CD4-positive, alpha-beta T cell treated with Interleukin-1 beta for 1 hour (primary cell): ENCODE measurements at regions not wholly inside any gene's neighbourhood (a gene's known extent, or its start where the extent isn't known, plus 50 kb on each side); places are given as distances from the start of the nearest gene placed in this dataset.
"Not testable (repeated sequence)": the region's sequence is repeated elsewhere in the genome, so short reads cannot be mapped to it uniquely, and the experiment has no call there.

ENCODE experiments used
- DNase-seq, 2 donors: peaks; one replicate each; pipeline ENCODE4 v3.0.0-alpha.2; 2020 to 2022

DNA sequence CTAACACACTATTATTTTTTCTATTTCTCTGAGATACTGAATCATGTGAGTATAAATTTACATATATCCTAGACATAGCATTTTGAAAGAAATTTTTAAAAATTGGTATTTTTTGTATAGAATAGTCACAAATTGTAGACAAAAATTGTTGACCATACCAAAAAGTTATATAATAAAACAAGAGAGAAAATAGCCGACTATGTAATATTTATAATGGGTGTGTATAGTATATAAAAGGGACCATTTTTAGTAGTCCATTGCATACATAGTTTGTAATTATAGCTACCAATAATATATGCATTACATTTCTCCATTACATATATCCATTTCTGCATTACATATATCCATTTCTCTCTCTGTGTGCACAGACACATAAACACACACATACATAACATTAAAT lies 590.2 kb downstream of the TMTC2 start:
- no peak for DNase-seq

DNA sequence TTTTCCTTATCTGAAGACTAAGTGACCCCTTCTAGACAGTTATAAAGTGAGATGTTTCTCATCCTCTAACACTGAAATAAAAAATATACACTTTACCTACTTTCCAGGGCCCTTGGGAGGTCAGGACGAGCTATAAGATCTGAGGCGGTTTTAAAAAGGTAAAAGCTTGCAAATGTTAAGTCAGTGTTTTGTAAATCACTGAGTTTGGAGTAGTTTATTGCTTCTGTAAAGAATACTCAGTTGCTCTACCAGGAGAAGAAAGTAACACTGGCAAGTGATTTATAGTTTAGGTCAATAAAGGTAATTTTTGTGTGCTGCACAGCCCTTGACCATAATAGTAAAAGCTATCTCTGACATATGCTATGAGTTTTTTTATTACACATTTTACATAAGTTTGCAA lies 584.5 kb downstream of the TMTC2 start:
- no peak for DNase-seq

DNA sequence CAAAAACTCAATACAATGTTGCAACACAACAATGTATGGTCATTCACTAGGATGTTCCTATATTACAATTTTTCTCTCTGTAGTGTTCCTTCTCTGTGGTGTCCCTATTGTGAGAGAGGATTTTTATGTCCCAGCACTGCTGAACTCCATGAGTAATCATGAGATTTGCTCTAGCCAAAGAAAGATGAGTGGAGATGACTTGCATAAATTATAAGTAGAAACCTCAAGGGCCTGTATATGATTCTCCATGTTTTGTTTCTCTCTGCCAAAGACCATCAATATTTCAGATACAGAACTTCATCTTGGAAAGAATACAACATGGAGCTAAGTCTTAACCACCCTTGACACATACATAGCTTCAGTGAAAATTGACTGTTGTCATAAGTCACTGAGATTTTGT lies 579.1 kb downstream of the TMTC2 start:
- DNase-seq: no peak

DNA sequence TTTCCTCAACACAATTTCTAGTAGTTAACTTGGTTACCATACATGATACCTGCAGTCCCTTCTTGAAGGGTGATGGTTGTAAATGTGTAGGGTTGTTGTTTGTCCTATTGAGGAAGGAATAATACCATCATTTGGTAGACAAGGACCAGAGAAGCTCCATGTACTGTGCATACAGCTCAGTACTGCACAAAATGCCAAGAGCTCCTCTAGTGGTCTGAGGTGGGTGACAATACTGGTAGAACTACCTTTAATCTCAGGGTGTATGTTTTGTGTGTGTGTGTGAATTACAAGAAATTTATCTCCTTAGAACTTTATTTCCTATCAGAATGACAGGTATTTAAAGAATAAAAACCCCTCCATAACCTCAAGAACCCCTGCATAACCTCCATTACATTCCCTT lies 575.3 kb downstream of the TMTC2 start:
- DNase-seq: no peak

DNA sequence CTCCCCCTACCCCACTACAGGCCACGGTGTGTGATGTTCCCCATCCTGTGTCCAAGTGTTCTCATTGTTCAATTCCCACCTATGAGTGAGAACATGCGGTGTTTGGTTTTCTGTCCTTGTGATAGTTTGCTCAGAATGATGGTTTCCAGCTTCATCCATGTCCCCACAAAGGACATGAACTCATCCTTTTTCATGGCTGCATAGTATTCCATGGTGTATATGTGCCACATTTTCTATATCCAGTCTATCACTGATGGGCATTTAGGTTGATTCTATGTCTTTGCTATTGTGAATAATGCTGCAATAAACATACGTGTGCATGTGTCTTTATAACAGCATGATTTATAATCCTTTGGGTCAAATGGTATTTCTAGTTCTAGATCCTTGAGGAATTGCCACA lies 573.4 kb downstream of the TMTC2 start:
- DNase-seq: not testable (repeated sequence)

DNA sequence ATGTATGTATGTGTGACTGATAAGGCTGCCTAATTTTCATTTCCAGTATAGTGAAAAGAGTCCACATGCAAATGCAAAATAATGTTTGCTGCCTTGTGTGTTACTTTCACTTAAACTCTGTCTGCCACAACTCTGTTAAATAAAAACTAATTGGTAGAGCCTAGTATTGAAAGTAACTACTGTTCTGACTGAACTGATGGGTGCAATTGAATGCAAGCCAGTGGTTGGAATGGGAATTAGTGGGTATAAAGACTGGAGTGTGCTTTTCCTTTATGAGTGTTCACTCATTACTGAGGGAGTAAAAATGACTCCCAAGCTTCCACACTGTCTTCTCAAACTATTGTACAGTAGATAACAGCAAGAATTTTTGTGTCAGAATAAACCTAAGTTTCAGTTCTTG lies 571.0 kb downstream of the TMTC2 start:
- DNase-seq: no peak

DNA sequence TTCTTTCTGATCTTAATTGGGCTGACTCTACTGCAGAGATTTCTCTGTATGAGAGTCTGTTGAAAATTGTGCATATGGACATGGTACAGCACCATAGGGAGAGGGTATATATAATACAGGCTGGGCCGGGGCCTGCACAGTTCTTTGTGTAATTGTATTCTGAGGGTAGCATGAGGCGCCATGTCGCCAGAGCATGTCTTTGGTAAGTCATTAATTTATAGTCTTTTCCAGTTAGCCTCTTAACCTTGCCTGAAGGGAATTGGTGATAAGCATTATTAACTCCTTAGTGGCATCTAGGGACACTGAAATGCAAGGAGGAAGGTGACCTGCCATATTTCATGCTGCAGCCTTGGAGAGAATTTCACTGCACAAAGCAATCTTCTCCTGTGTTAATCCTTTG lies 569.9 kb downstream of the TMTC2 start:
- no peak for DNase-seq

DNA sequence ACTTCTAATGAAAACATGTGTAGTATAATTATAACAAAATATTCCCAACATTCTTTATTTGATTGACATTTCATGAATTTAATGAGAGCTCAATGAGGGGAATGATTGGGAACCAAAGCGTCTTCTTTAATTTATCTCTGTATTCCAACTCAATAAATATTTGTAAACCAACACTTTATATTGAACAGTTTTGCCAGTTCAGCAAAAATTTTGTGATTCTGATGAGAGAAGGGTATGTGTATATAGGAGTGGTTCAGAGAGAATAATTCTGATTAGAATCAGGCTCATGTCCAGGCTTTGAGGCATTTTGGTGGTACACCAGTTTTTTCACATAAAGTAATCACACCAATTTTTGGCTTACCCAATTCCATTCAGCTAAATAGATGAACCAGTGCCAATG lies 564.2 kb downstream of the TMTC2 start:
- no peak for DNase-seq

DNA sequence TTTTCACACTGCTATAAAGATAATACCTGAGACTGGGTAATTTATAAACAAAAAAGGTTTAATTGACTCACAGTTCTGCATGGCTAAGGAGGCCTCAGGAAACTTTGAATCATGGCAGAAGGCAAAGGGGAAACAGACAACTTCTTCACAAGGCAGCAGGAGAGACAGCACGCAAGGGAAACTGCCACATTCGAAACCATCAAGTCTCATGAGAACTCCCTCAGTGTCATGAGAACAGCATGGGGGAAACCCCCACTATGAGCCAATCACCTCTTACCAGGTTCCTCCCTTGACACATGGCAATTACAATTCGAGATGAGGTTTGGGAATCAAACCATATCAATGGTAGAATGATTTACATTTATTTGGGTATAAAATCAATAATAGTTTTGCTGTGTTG lies 558.5 kb downstream of the TMTC2 start:
- DNase-seq: no peak

DNA sequence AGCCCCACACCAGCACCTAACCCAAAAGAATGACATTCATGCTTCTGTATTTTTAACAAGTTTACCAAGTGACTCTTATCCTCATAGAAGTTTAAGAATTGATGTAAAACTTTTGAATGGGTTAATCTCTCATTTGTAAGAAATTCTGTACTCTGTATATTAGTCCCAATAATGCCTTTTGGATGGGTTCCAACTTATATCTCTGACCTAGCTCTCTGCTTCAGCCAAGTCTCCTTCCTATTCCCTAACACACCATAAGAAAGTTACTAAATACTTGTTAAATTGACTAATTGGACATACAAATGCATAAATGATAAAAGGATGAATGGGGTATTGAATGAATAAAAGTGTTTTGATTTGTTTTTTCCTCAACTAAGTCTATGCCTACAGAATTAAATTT lies 557.3 kb downstream of the TMTC2 start:
- DNase-seq: no peak

DNA sequence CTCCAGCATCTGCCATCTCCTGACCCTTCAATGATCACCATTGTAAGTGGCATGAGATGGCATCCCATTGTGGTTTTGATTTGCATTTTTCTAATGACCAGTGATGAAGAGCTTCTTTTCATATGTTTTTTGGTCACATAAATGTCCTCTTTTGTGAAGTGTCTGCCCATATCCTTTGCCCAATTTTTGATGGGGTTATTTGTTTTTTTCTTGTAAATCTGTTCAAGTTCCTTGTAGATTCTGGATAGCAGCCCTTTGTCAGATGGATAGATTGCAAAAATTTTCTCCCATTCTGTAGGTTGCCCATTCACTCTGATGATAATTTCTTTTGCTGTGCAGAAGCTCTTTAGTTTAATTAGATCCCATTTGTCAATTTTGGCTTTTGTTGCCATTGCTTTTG lies 547.3 kb downstream of the TMTC2 start:
- not testable (repeated sequence) for DNase-seq

DNA sequence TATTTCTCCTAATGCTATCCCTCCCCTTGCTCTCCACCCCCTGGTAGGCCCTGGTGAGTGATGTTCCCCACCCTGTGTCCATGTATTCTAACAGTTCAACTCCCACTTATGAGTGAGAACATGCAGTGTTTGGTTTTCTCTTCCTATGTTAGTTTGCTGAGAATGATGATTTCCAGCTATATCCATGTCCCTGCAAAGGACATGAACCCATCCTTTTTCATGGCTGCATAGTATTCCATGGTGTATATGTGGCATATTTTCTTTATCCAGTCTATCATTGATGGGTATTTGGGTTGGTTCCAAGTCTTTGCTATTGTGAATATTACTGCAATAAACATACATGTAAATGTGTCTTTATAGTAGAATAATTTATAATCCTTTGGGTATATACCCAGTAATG lies 540.3 kb downstream of the TMTC2 start:
- not testable (repeated sequence) for DNase-seq

DNA sequence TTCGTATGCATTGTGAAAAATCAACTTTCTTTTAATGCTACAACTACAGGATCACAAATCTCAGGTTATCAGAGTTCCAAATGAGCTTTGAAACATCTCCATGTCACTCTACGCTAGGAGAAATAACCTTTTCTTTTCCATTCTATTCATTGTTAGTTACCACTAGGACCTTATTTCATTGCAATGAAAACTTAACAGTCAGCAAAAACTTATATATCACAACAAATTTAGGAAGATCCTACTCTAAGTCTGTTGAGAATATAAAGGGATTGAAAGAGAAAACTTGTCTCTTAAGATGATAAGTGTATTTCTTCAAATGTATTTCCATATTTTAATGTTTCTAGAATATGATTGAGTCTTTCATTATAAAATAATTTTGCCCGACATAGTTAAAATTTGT lies 539.1 kb downstream of the TMTC2 start:
- no peak for DNase-seq

DNA sequence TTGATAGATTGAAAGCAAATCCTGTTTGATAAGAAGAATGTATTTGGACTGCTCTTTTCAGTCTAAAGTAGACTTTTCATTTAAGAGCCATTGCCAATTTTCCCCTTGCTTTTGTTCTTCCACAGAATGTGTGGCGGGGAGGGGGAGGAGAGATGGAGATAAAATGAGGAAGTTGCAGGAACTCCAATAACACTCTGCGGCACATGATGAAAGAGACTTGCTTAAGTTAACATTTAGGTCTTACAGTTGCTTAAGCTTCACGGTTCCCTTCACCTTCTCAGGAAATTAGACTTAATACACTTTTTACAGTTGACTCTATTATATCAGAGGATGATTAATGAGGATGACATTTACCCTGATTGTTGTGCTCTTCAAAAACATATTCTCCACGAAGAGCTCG lies 537.3 kb downstream of the TMTC2 start:
- no peak for DNase-seq

DNA sequence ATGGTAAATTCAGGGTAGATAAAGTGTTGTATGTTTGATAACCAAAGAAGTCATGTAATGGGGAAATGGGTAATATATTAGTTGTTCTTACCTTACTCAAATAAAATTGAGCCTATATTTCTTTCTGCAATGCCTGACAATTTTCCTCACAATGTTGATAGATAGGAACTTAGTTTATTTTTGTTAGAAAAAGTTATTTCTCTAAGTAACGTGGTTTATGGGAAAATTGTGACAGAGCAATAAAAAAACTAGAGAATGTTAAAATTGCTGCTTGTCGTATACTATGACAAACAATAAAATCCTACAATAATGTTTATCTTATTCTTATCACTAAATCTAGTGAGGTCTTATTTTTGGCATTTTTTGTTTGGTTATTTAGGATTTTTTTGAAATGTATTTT lies 534.1 kb downstream of the TMTC2 start:
- DNase-seq: no peak

DNA sequence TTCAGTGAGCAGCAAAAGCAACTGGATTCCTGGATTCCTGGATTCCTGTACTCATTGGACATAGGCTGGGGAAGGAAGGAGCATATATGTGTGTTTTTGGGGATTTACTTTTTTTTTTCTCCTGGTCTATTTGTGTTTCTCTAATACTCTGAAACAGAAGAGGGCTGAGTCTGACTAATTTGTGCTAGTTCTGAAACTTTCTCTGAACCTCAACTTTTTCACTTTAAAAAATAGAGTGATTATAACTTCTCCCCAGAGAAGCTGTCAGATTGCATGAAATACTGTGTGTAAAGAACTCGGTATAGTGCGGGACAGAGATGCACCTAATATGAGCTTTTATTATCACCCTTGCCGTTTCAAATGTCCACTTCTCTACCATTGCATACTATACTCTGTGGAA lies 529.5 kb downstream of the TMTC2 start:
- DNase-seq: no peak

DNA sequence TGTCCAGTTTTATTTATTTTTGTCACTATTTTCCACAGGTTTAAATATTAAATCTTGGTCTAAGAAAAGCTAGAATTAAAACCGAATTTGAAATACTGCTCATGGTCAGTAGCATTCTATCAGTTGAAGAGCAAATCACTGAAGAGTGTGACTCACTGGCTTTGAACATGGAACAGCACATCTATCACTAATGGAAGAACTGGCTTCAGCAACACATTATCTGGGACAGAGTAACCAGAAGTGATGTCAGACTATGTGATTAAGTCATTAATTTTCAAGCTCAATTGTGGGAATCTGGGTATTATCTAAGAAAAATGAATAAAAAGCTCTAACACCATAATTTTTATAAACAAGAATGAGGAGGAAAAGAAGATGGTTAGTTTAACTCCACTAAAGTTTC lies 527.5 kb downstream of the TMTC2 start:
- DNase-seq: no peak

DNA sequence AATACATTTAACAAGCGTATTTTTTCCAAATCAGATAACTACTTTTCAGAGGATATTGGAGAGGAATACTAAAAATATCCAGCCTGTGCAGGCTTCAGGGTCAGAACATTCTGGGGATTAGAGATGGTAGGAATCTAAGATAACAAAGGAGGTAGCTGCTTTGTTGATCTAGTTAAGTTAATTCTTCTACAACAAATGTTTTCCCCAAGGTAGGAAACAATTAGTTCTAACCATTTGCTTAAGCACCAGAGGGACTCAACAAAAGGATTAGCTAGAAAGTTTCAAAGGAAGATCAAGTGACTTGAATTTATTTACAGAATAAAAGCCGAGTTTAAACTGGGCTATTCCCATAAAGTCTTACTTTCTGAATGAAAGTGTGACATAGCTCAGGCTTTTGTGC lies 524.2 kb downstream of the TMTC2 start:
- no peak for DNase-seq

DNA sequence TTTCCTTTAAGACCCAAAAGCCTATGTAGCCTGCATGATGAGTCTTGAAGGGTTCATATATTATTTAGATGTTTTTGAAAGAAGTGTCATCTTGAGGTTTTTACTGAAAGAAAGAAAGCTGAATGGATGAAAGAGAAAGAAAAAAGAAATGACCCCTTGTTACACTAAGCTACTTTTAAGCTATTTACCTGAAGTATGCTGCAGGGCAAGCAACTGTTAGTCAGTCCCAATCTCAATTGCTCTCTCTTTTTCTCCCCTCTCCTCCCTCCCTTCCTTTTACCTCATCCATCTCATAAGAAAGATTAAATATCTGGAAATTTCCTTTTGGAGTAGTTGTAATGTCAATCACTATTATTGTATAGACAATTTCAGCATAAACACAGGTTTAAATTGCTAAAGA lies 512.4 kb downstream of the TMTC2 start:
- no peak for DNase-seq

DNA sequence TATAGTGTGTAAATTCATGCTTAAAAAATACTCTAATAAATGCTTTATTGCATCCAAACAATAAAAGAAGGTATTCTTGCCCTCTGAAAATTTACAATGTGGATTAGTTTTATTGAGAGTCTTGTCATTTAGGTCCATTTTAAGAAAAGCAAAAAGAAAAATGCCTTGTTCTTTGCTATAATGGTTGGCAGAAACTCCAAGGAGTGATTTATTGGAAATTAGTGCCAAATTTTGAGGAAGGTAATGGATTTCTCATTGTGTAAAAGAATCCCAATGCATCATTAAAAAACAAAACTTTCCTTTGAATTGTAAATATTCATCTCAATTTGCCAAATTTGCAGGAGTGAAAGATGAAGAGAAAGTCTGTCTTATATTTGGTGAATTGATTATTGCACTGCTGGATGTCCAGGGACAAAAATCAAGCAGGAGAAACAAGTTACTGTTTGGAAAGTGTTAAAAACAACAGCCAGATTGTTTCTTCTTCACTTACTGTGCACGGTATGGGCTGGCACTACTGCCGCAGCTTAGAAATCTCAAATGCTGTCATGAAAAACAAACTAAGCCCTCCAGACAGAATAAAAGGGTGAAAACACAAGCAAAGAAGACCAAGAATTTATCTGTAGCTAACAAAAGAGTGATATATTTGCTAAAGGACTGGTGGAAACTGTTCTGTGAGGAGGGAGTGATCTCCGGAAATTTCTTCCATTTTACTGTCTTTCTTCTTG lies 511.7 kb downstream of the TMTC2 start:
- no peak for DNase-seq

DNA sequence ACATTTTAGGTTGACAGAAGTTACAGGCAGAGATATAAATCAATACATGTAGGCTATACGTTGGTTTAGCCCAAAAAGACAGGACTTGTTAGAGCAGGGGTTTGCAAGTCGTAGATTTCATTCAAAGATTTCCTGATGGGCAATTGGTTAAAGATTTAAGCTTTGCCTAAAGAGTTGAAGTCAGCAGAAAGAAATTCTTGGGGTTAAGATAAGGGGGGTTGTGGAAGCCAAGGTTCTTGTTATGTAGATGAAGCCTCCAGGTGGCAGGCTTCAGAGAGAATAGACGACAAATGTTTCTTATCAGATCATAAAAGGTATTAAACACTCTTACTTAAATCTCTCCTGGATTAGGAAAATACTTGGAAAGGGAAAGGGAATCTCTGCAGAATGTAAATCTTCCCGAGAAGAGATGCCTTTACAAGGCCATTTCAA lies 510.8 kb downstream of the TMTC2 start:
- DNase-seq: no peak

DNA sequence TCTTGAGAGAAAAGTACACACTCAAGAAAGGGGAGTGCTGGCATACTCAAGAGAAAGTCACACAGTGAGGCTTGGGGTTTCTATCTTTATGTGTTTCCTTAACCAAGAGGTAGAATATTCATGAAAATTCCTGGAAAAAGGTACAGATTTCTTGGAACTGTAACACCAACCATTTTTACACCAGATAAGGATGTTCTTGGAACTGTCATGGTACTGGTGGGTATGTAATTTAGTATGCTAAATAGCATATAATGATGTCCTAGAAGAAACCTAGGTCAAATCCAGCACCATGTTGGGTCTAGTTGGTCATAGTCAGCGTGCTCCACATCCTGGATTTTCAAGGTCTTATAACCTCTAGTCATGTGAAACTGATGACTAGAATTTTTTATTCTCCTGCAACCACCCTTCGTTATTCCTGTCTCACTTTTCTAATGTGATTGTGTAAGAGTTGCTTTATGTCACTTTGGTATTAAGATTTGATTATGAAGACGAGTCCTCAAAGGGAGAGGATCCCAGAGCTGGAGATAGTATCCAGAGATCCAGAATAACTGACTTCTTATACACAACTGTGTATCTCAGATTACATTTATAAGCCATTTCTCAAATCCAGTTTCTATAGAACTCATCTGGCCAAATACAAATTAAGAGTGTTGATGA lies 510.1 kb downstream of the TMTC2 start:
- DNase-seq: no peak

DNA sequence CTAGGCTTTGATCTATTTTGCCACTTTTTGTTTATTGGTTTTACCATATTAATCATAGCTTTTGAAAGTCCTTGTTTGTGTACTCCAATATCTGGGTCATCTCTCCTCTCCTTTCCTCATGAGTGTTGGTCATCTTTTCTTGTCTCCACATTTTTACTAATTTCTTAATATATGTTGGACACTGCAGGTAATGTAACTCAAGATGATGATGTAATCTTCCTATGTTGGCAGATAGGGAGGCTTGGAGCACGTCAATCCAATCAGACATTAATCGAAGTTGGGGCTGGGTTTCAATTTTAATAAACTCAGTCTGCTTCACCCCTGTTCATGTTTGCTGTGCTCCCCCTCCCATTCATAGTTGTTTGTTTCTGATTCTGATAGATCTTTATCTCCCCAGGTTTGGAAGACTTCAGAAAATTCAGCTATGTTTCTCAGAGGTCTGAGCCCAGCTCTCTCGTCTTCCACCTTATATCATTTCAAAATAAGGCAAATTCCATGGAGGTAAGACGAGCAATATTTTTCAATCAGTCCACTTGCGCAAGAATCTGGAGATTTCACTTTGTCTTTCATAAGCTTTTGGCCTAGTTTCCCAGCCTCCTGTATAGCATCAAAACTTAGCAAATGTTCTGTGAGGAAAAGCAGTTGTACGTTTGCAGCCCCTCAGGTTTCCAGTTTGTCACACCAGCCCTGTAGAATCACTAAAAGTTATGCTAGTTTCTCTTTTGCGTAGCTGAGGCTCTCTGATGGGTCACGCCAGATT lies 504.1 kb downstream of the TMTC2 start:
- DNase-seq: no peak

DNA sequence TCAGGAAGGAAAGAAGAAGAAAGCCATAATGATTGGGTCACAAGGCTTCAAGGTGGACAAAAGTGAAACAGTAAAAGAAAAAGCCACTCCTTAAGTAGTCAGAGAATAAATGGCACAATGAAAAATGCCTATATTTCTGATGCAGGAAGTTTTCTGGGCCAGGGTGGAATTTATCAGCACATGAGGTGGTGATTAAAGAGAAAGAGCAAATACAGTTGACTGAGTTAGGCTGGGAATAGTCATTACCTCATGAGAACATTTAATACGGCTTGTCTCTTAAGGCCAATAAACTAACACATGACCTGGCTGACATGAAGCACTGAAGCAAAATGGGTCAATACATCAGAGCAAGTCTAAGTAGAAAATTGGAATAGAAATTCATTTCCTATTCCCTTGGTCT lies 499.7 kb downstream of the TMTC2 start:
- DNase-seq: no peak
